Muscle of leg (tissue), 3 donors: ENCODE measurements at regions not wholly inside any gene's neighbourhood (a gene's known extent, or its start where the extent isn't known, plus 50 kb on each side); places are given as distances from the start of the nearest gene placed in this dataset.

Source experiments
- DNase-seq: peaks from one replicate; pipeline ENCODE4 v3.0.0; 2013
- H3K27ac ChIP-seq: one replicate; pipeline ENCODE4 v1.5.1; 2013; ENCODE audit warnings: mild to moderate bottlenecking, low read length, control low read depth
- H3K27me3 ChIP-seq: one replicate; pipeline ENCODE4 v1.6.1; 2013; ENCODE audit warnings: low read length; ENCODE audit not compliant: control insufficient read depth, insufficient read depth
- H3K36me3 ChIP-seq: one replicate; pipeline ENCODE4 v1.6.1; 2013; ENCODE audit warnings: low read length; ENCODE audit not compliant: control insufficient read depth, insufficient read depth
- H3K4me1 ChIP-seq: one replicate; pipeline ENCODE4 v1.6.1; 2013; ENCODE audit warnings: low read length; ENCODE audit not compliant: control insufficient read depth, insufficient read depth
- H3K4me3 ChIP-seq: one replicate; pipeline ENCODE4 v1.5.1; 2013; ENCODE audit warnings: low read length, control low read depth
- H3K9me3 ChIP-seq: replicated peaks from 2 replicates; pipeline ENCODE4 v1.6.1; 2013; ENCODE audit warnings: low read depth, low read length; ENCODE audit not compliant: control insufficient read depth
- WGBS: methylation state at CpG from one replicate; pipeline ENCODE4 v1.1.5; 2013; ENCODE audit warnings: missing lambda C conversion rate; ENCODE audit not compliant: insufficient coverage; 5-methylcytosine and 5-hydroxymethylcytosine counted together

- no peak for DNase-seq
- H3K4me3 ChIP-seq = no peak overlapping the region
- 86% methylated on average over 12 of the region's 13 CpGs for WGBS
- peaks cover 36% of the 10 kb centered on the region for H3K4me1 ChIP-seq
- H3K27ac ChIP-seq = no peak overlapping the region
- no peaks in the 10 kb centered on the region for H3K36me3 ChIP-seq
- peaks cover 4% of the 10 kb centered on the region for H3K27me3 ChIP-seq
- H3K9me3 ChIP-seq = peaks cover 10% of the 10 kb centered on the region
Observed at GRCh38 chr11:69372589-69373250, 78.8 kb downstream of the MYEOV start.

DNA sequence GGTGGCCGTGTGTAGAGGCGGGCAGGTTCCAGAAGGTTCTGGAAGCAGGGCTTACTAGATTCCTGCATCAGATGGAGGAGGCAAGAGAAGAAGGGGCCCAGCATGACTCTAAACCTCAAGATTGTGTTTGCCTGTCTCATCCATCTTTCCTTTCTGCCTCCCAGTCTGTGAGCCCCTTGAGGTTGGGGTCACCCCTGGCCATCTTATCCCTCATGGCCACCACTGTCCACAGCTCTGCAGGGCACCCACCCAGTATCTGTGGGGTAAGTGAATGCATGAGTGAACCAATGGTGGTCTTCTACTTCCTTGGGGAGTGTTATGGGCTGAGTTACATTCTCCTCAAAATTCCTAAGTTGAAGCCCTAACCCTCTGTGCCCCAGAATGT is 79.3 kb downstream of the MYEOV start:
- Histone ChIP-seq H3K9me3 (peaks cover 10% of the 10 kb centered on the region), H3K4me3 (no peak overlapping the region), H3K4me1 (peaks cover 36% of the 10 kb centered on the region), H3K36me3 (no peaks in the 10 kb centered on the region), H3K27me3 (peaks cover 4% of the 10 kb centered on the region), H3K27ac (no peak overlapping the region)
- DNase-seq = no peak
- 87% methylated on average over 2 of the region's 2 CpGs for WGBS

DNA sequence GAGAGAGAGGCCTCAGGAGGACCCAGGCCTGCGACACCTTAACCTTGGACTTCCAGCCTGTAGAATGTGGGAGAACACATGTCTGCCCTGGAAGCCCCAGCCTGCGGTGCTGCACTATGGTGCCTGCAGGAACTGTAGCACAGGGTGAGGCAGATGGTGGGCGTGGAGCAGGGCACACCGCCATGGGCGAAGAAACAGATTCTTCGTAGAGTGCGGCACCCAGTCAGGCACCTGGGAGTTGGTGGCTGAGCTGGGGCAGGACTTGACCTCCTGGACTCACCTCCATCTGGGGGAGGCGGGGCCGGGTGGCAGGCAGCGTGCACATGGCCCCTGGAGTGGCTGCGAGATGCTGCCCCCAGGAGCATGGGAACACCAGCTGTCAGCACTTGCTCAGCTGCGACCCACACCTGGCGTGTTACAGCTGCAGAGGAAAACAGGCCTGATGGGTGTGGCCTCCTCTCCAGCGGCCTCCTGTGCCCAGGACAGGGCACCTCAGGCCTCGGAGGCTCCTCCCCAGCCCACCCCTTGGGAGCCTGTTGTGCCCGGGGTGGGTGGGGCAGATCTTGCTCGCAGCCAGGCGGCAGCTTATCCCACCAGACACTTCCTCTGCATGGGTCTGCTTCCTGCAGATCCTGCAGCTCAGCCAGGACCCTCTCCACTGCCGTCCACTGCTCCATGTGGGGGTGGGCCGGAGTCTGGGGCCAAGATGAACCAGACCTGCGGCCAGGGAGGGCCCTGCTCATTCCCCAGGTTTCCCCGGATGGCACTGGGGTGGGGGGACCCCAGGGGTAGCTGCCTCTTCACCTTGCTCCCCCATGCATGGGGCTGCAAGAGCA is 80.4 kb downstream of the MYEOV start:
- Histone ChIP-seq H3K27ac (no peak overlapping the region), H3K4me3 (no peak overlapping the region), H3K36me3 (no peaks in the 10 kb centered on the region), H3K4me1 (peaks cover 36% of the 10 kb centered on the region), H3K9me3 (peaks cover 4% of the 10 kb centered on the region), H3K27me3 (peaks cover 4% of the 10 kb centered on the region)
- 57% methylated on average over 19 of the region's 22 CpGs for WGBS
- peak; percentile 54 for DNase-seq

DNA sequence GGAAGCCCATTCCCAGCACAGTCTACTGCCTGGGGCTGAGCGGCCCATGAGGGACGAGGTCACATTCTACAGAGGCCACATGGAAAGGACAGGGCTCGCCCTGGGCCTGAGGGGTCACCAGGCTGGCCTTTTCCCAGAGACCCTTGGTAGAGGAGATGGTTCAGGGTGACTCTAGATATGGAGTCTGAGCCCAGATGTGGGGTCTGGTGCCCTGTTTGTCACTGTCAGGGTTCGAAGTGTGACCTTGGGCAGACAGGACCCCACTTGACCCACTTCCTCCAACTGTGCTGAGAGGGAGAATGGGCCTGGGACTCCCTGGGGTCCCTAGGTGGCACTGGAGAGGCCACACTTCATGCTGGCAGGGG is 81.0 kb downstream of the MYEOV start:
- peaks cover 4% of the 10 kb centered on the region for H3K27me3 ChIP-seq
- peaks cover under 1% of the 10 kb centered on the region for H3K9me3 ChIP-seq
- no peak for DNase-seq
- no peak overlapping the region for H3K27ac ChIP-seq
- H3K4me1 ChIP-seq = peaks cover 36% of the 10 kb centered on the region
- WGBS = 81% methylated on average over 3 of the region's 4 CpGs
- no peak overlapping the region for H3K4me3 ChIP-seq
- no peaks in the 10 kb centered on the region for H3K36me3 ChIP-seq

GRCh38 chr11:69375316-69376154 is 81.6 kb downstream of the MYEOV start:
- no peak for DNase-seq
- WGBS = 87% methylated on average over 21 of the region's 22 CpGs

GRCh38 chr11:69376155-69377028 is 82.4 kb downstream of the MYEOV start:
- Histone ChIP-seq H3K4me1 (peaks cover 50% of the 10 kb centered on the region), H3K4me3 (no peak overlapping the region)
- DNase-seq = no peak

More at GRCh38 chr11:69375316-69376154, 81.6 kb downstream of the MYEOV start:
- peaks cover 4% of the 10 kb centered on the region for H3K27me3 ChIP-seq
- no peak overlapping the region for H3K4me3 ChIP-seq
- peaks cover 41% of the 10 kb centered on the region for H3K4me1 ChIP-seq
- no peaks in the 10 kb centered on the region for H3K9me3 ChIP-seq
- no peaks in the 10 kb centered on the region for H3K36me3 ChIP-seq
- H3K27ac ChIP-seq = no peak overlapping the region

DNA sequence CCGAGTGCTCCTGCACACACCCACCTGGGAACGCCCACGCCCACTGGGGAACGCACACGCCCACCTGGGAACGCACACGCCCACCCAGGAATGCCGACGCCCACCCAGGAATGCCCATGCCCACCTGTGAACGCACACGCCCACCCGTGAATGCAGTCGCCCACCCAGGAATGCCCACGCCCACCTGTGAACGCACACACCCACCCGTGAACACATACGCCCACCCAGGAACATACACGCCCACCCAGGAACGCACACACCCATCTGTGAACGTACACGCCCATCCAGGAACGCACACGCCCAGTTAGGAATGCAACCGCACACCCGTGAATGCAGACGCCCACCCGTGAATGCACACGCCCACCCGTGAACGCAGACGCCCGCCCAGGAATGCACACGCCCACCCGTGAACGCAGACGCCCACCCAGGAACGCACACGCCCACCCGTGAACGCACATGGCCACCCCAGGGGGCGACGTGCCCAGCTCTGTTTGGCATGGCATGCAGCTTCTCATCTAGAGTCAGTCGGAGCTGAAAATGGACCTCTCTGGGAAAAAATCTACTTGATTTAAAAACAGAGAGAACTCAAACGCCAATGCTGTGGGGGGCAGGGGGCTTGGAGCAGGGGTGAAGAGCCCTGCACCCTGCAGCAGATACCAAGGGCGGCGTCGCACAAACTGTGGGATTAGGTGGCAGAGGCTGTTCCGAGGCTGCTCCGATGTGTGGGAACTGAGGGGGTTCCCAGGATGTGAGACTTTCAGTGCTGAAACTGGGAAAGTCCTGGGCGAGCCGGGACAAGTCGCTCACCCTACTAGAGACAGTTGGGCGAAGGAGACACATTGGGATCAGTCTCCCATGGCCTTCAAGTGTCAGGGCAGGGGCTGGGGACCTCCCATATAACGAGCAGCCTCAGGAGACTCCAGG is 83.3 kb downstream of the MYEOV start:
- Histone ChIP-seq H3K36me3 (no peaks in the 10 kb centered on the region), H3K4me1 (peaks cover 59% of the 10 kb centered on the region), H3K9me3 (no peaks in the 10 kb centered on the region), H3K4me3 (no peak overlapping the region), H3K27me3 (peaks cover 2% of the 10 kb centered on the region), H3K27ac (no peak overlapping the region)
- 73% methylated on average over 51 of the region's 54 CpGs for WGBS
- DNase-seq = no peak

More at GRCh38 chr11:69376155-69377028, 82.4 kb downstream of the MYEOV start:
- Histone ChIP-seq H3K27ac (no peak overlapping the region), H3K9me3 (no peaks in the 10 kb centered on the region), H3K27me3 (peaks cover 4% of the 10 kb centered on the region), H3K36me3 (no peaks in the 10 kb centered on the region)
- WGBS = 35% methylated on average over 7 of the region's 20 CpGs

GRCh38 chr11:69377953-69378302 is 84.0 kb downstream of the MYEOV start:
- DNase-seq = no peak
- Histone ChIP-seq H3K27ac (no peak overlapping the region), H3K4me1 (peaks cover 64% of the 10 kb centered on the region), H3K4me3 (no peak overlapping the region), H3K9me3 (no peaks in the 10 kb centered on the region), H3K36me3 (no peaks in the 10 kb centered on the region), H3K27me3 (peaks cover 2% of the 10 kb centered on the region)
- WGBS = 76% methylated on average over 8 of the region's 13 CpGs
